Small intestine (tissue), 7 donors: ENCODE measurements at regions not wholly inside any gene's neighbourhood (a gene's known extent, or its start where the extent isn't known, plus 50 kb on each side); places are given as distances from the start of the nearest gene placed in this dataset.
"Not testable (repeated sequence)": the region's sequence is repeated elsewhere in the genome, so short reads cannot be mapped to it uniquely, and the experiment has no call there.

Source experiments
- DNase-seq, 2 donors: peaks; one replicate each; pipeline versions ENCODE4 v3.0.0 to v3.0.0-alpha.2; 2013
- FAIRE-seq: peaks from 2 replicates; lab custom pipeline; 2012; peaks lifted over from hg19 to GRCh38; lab: Jason Lieb, UNC
- H3K27ac ChIP-seq, 3 donors: one replicate each; pipeline ENCODE4 v1.5.1; 2013; ENCODE audit warnings: low read length in 2 of 3, mild to moderate bottlenecking in 2 of 3, control low read depth in 1 of 3, inconsistent platforms in 1 of 3, low read depth in 1 of 3, moderate library complexity in 1 of 3
- H3K27me3 ChIP-seq, 3 donors: one replicate each; pipeline ENCODE4 v1.6.1; 2013; ENCODE audit warnings: low read length in 3 of 3, inconsistent platforms in 1 of 3; ENCODE audit not compliant: control insufficient read depth in 3 of 3, insufficient read depth in 3 of 3
- H3K36me3 ChIP-seq, 3 donors: one replicate each; pipeline ENCODE4 v1.6.1; 2013; ENCODE audit warnings: low read length in 3 of 3, inconsistent platforms in 1 of 3, low read depth in 1 of 3, mild to moderate bottlenecking in 1 of 3, moderate library complexity in 1 of 3; ENCODE audit not compliant: control insufficient read depth in 3 of 3, insufficient read depth in 2 of 3
- H3K4me1 ChIP-seq, 3 donors: one replicate each; pipeline ENCODE4 v1.6.1; 2013; ENCODE audit warnings: low read length in 2 of 3, inconsistent platforms in 1 of 3, low read depth in 1 of 3, mild to moderate bottlenecking in 1 of 3, moderate library complexity in 1 of 3; ENCODE audit not compliant: control insufficient read depth in 3 of 3, insufficient read depth in 2 of 3
- H3K4me3 ChIP-seq, 3 donors: one replicate each; pipeline ENCODE4 v1.5.1; 2013; ENCODE audit warnings: low read length in 3 of 3, control low read depth in 1 of 3, inconsistent platforms in 1 of 3, low read depth in 1 of 3, mild to moderate bottlenecking in 1 of 3, moderate library complexity in 1 of 3
- H3K9me3 ChIP-seq, 2 donors: one replicate each; pipeline ENCODE4 v1.6.1; 2013; ENCODE audit warnings: low read depth in 1 of 2, low read length in 1 of 2; ENCODE audit not compliant: control insufficient read depth in 2 of 2, insufficient read depth in 1 of 2
- WGBS, 3 donors: extraction: QIAGEN DNeasy Blood & Tissue Kit; methylation state at CpG; one replicate each; pipeline ENCODE4 v1.1.7; 2013; 5-methylcytosine and 5-hydroxymethylcytosine counted together
- donor health status: healthy with polysubstance abuse.
- donor health status: control.
- donor health status: control.
- donor health status: Bipolar disorder and iron deficiency.
- donor health status: healthy.

DNA sequence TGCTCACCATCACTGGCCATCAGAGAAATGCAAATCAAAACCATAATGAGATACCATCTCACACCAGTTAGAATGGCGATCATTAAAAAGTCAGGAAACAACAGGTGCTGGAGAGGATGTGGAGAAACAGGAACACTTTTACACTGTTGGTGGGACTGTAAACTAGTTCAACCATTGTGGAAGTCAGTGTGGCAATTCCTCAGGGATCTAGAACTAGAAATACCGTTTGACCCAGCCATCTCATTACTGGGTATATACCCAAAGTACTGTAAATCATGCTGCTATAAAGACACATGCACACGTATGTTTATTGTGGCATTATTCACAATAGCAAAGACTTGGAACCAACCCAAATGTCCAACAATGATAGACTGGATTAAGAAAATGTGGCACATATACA, 80.5 kb upstream of the C3orf49 start:
- not testable (repeated sequence) for H3K27ac ChIP-seq, H3K36me3 ChIP-seq, H3K4me1 ChIP-seq, H3K9me3 ChIP-seq, FAIRE-seq, H3K27me3 ChIP-seq, H3K4me3 ChIP-seq, DNase-seq
- 74 to 87% (median 83%) methylated on average over 2 of the region's 3 CpGs for WGBS, 3 donors

DNA sequence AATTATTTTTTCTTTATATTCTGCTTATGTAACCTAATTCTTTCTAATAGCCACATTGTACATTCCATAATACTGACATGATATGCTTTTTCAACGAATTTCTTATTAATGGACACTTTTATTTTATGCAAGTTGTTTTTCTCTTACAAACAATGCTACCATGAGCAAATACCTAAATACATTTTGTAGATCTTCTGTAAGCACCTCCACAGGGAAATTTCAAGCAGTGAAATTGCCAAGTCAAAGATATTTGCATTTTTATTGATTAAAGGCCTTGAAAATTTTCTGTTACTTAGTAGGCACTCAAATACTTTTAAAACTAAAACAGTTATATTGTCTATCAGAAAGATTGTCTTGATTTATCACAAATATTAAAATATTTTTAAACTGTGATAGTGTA, 79.6 kb upstream of the C3orf49 start:
- H3K9me3 ChIP-seq = no peaks in the 10 kb centered on the region
- no peaks in the 10 kb centered on the region for H3K4me1 ChIP-seq
- H3K27me3 ChIP-seq = no peaks in the 10 kb centered on the region
- H3K27ac ChIP-seq = no peak overlapping the region
- FAIRE-seq (no peak), DNase-seq (no peak)
- WGBS, 3 donors = 48 to 58% (median 56%) methylated on average over 1 of the region's 1 CpG
- no peak overlapping the region for H3K4me3 ChIP-seq
- H3K36me3 ChIP-seq = no peaks in the 10 kb centered on the region

DNA sequence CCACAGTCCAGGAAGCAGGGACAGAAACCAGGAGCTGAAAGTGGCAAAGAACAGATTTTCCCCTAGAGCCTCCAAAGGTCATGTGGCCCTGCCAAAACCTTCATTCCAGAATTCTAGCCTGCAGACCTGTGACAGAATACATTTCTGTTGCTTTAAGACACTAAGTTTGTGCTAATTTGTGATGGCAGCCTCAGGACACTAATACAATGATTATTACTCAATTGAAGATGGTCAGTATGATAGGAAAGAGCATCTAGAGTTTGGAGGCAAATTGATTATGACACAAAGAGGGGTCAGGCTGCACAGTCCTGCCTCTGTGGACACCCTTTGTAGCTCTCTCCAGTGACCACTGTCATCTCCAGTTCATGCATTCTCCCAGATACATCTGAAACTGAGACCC, 79.0 kb upstream of the C3orf49 start:
- no peaks in the 10 kb centered on the region for H3K4me1 ChIP-seq
- DNase-seq (no peak), FAIRE-seq (no peak)
- no peaks in the 10 kb centered on the region for H3K27me3 ChIP-seq
- H3K9me3 ChIP-seq = no peaks in the 10 kb centered on the region
- H3K36me3 ChIP-seq = no peaks in the 10 kb centered on the region
- H3K27ac ChIP-seq = no peak overlapping the region
- no peak overlapping the region for H3K4me3 ChIP-seq

DNA sequence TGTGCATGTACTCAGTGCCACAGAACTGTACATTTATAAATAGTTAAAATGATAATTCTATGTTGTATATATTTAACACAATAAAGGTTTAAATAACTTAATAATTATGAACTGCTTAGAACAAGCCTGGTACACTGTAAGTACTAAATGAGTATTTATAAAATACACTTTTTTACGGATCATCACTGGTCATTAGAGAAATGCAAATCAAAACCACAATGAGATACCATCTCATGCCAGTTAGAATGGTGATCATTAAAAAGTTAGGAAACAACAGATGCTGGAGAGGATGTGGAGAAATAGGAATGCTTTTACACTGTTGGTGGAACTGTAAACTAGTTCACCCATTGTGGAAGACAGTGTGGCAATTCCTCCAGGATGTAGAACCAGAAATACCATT, 74.4 kb upstream of the C3orf49 start:
- not testable (repeated sequence) for H3K27me3 ChIP-seq, DNase-seq, H3K27ac ChIP-seq, H3K36me3 ChIP-seq, H3K4me3 ChIP-seq, H3K4me1 ChIP-seq, FAIRE-seq, H3K9me3 ChIP-seq
- WGBS, 3 donors = 89 to 94% (median 92%) methylated on average over 1 of the region's 1 CpG

DNA sequence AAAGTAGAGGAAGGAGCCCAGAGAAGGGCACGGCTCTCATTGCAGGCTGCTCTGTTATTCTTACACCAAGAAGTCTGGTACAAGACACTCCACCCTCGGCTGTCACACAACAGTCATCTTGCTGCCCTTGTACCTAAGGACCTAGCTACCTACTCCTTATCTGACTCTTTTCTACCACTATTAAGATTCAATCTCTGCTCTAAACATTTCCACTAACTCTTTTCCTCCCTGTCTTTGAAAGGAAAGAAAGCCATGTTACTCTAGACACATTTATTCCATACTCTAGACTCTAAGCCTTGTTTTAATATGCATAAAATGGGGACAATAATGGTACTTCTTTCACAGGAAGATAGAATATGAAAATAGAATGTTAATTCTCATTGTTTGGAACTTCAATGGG, 73.3 kb upstream of the C3orf49 start:
- no peaks in the 10 kb centered on the region for H3K9me3 ChIP-seq
- no peaks in the 10 kb centered on the region for H3K36me3 ChIP-seq
- FAIRE-seq (no peak), DNase-seq (no peak)
- 81 to 90% (median 88%) methylated on average over 2 of the region's 2 CpGs for WGBS, 3 donors
- H3K4me1 ChIP-seq = no peaks in the 10 kb centered on the region
- no peak overlapping the region for H3K27ac ChIP-seq
- H3K27me3 ChIP-seq = no peaks in the 10 kb centered on the region
- no peak overlapping the region for H3K4me3 ChIP-seq

DNA sequence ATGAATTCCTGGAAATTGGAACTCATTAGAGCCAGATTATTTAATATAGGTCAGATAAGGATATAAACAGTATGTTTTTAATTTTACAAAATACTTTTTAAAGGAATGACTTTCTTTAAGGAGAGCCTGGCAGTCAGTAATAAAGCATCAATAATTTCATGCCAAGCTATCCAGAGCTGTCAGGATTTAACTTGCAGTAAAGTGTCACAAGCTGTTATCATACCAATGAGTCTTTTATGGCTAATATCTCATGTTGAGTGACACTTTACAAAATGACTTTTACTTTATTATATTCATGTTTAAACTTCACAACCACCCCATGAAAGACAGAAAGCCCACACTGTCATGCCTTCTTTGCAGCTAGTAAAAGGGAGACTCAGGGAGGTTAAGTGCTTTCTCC, 72.9 kb upstream of the C3orf49 start:
- FAIRE-seq (no peak), DNase-seq (no peak)
- H3K4me3 ChIP-seq = no peak overlapping the region
- H3K27me3 ChIP-seq = no peaks in the 10 kb centered on the region
- H3K36me3 ChIP-seq = no peaks in the 10 kb centered on the region
- H3K4me1 ChIP-seq = no peaks in the 10 kb centered on the region
- no peaks in the 10 kb centered on the region for H3K9me3 ChIP-seq
- no peak overlapping the region for H3K27ac ChIP-seq

DNA sequence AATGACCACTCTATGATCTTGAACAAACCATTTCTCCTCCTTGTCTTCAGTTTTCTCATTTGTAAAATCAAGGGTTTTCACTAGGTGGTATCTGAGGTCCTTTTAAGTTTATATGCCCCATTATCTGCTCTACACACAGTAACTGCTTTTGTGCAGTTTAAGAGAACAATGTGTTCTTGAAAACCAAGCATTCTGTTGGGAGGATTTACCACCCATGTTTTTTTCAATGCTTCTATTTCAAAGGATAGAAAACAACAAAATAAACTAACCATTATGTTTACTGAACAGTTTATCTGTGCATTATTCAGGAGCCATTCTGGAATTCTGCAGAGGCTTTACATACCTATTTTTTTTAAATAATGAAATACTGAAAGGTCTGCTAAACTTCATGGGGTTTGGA, 67.6 kb upstream of the C3orf49 start:
- H3K36me3 ChIP-seq = no peaks in the 10 kb centered on the region
- no peak overlapping the region for H3K4me3 ChIP-seq
- H3K27ac ChIP-seq = no peak overlapping the region
- no peaks in the 10 kb centered on the region for H3K27me3 ChIP-seq
- no peaks in the 10 kb centered on the region for H3K4me1 ChIP-seq
- H3K9me3 ChIP-seq = no peaks in the 10 kb centered on the region
- FAIRE-seq (no peak), DNase-seq (no peak)

DNA sequence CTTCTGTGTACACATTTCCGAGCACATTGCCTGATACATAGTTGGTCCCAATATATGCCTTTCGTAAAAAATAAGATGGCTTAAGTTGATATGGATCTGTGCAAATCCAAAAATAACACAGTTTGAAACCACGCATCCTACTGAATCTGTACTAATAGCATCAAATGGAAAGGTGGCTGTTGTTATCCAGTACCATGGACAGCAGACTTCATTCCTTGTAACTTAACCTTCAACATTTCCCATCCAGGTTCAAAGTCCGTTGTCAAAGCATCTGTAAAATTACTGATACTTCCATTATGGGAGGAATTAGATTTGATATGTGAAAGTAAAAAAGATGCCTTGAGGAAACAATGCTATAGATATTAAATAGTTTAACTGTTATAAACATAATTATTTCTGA, 65.5 kb upstream of the C3orf49 start:
- Histone ChIP-seq H3K27ac (no peak overlapping the region), H3K4me1 (no peaks in the 10 kb centered on the region), H3K9me3 (no peaks in the 10 kb centered on the region), H3K36me3 (no peaks in the 10 kb centered on the region), H3K4me3 (no peak overlapping the region), H3K27me3 (no peaks in the 10 kb centered on the region)
- FAIRE-seq (peak; percentile 33), DNase-seq (peak; percentile 48 to 63)
- 32 to 45% (median 39%) methylated on average over 4 of the region's 4 CpGs for WGBS, 3 donors

DNA sequence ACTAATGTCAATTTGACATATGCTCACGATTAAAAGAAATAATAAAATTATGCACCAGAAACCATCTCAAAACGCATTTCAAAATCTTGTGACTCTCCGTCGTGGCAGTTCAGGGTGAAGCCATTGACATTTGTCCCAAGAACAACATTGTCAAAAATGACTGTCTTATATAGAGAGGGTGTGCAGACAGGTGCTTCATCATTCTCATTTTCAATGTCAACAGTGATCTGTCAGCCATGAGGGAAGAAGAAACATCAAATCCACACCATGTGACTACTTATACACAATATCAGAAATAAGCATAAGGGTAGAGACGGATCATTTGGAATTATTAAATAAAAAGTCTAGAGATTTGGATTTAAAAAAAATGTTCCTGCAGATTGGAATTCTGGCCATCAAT, 65.1 kb upstream of the C3orf49 start:
- no peaks in the 10 kb centered on the region for H3K4me1 ChIP-seq
- no peaks in the 10 kb centered on the region for H3K9me3 ChIP-seq
- WGBS, 3 donors = 40 to 47% (median 44%) methylated on average over 5 of the region's 5 CpGs
- H3K4me3 ChIP-seq = no peak overlapping the region
- FAIRE-seq (no peak), DNase-seq (no peak)
- H3K36me3 ChIP-seq = no peaks in the 10 kb centered on the region
- H3K27me3 ChIP-seq = no peaks in the 10 kb centered on the region
- no peak overlapping the region for H3K27ac ChIP-seq
